ENCODE measurements at regions not wholly inside any gene's neighbourhood (a gene's known extent, or its start where the extent isn't known, plus 50 kb on each side); places are given as distances from the start of the nearest gene placed in this dataset.

GRCh38 chr3:181912384-181912783 lies 200.7 kb downstream of the SOX2 start:
- Histone ChIP-seq H3K4me1 (ENCODE audit: control insufficient read depth in 1 of 2, insufficient read depth in 2 of 2, low read length in 2 of 2) (no peaks in the 10 kb centered on the region), H3K27ac (ENCODE audit: low read depth, low read length) (no peak overlapping the region), H3K14ac (ENCODE audit: low read length) (no peak overlapping the region), H3K18ac (ENCODE audit: low read length) (no peak overlapping the region), H2AFZ (ENCODE audit: insufficient read depth, low read length, poor library complexity) (no peak overlapping the region), H3K4ac (ENCODE audit: low read depth, low read length) (no peak overlapping the region), H4K8ac (ENCODE audit: low read depth, low read length) (no peak overlapping the region), H4K12ac (ENCODE audit: low read depth, low read length) (no peak overlapping the region), H3K9me3 (ENCODE audit: insufficient read depth, low read depth, low read length) (no peaks in the 10 kb centered on the region), H3K4me2 (ENCODE audit: low read length) (no peak overlapping the region), H3K79me2 (ENCODE audit: control insufficient read depth, insufficient read depth, low read length, poor library complexity) (no peaks in the 10 kb centered on the region), H3K9ac (ENCODE audit: low read length) (no peak overlapping the region), H3K79me1 (ENCODE audit: low read length) (no peaks in the 10 kb centered on the region), H3K36me3 (ENCODE audit: control insufficient read depth in 1 of 2, insufficient read depth in 2 of 2, low read length in 2 of 2) (no peaks in the 10 kb centered on the region), H2BK5ac (ENCODE audit: low read depth, low read length, poor library complexity) (no peak overlapping the region), H4K91ac (ENCODE audit: low read depth, low read length) (no peak overlapping the region), H3K27me3 (ENCODE audit: insufficient read depth, low read length) (no peaks in the 10 kb centered on the region), H2AK5ac (ENCODE audit: low read length) (no peak overlapping the region), H3K4me3 (ENCODE audit: low read depth, low read length) (no peak overlapping the region), H2BK120ac (ENCODE audit: insufficient read depth, low read length, poor library complexity) (no peak overlapping the region), H2BK12ac (ENCODE audit: low read length) (no peak overlapping the region), H3K23ac (ENCODE audit: low read length) (no peak overlapping the region)
- no CpG with 5 or more reads among the region's 4 CpGs for WGBS (ENCODE audit: extremely low coverage, insufficient coverage, insufficient read length)
- no peak for DNase-seq

GRCh38 chr3:181913254-181913653 lies 201.5 kb downstream of the SOX2 start:
- H2AK5ac ChIP-seq (ENCODE audit: low read length), result no peak overlapping the region

GRCh38 chr3:181915551-181915950 lies 203.8 kb downstream of the SOX2 start:
- no peak overlapping the region for H3K23ac ChIP-seq (ENCODE audit: low read length)
- no peaks in the 10 kb centered on the region for H3K36me3 ChIP-seq (ENCODE audit: control insufficient read depth in 1 of 2, insufficient read depth in 2 of 2, low read length in 2 of 2)
- H3K4ac ChIP-seq (ENCODE audit: low read depth, low read length), result no peak overlapping the region
- H2BK120ac ChIP-seq (ENCODE audit: insufficient read depth, low read length, poor library complexity), result no peak overlapping the region
- H3K9ac ChIP-seq (ENCODE audit: low read length), result no peak overlapping the region
- no peak overlapping the region for H3K4me3 ChIP-seq (ENCODE audit: low read depth, low read length)
- no peak overlapping the region for H2AK5ac ChIP-seq (ENCODE audit: low read length)
- no peaks in the 10 kb centered on the region for H3K79me1 ChIP-seq (ENCODE audit: low read length)
- no peak overlapping the region for H2BK12ac ChIP-seq (ENCODE audit: low read length)
- H3K14ac ChIP-seq (ENCODE audit: low read length), result no peak overlapping the region
- no peak overlapping the region for H3K4me2 ChIP-seq (ENCODE audit: low read length)
- H3K9me3 ChIP-seq (ENCODE audit: insufficient read depth, low read depth, low read length), result no peaks in the 10 kb centered on the region
- H3K27ac ChIP-seq (ENCODE audit: low read depth, low read length), result no peak overlapping the region
- DNase-seq, result no peak
- H2BK5ac ChIP-seq (ENCODE audit: low read depth, low read length, poor library complexity), result no peak overlapping the region
- no peak overlapping the region for H4K91ac ChIP-seq (ENCODE audit: low read depth, low read length)
- H4K8ac ChIP-seq (ENCODE audit: low read depth, low read length), result no peak overlapping the region
- H3K79me2 ChIP-seq (ENCODE audit: control insufficient read depth, insufficient read depth, low read length, poor library complexity), result no peaks in the 10 kb centered on the region
- H4K12ac ChIP-seq (ENCODE audit: low read depth, low read length), result no peak overlapping the region
- H3K18ac ChIP-seq (ENCODE audit: low read length), result no peak overlapping the region
- no peak overlapping the region for H2AFZ ChIP-seq (ENCODE audit: insufficient read depth, low read length, poor library complexity)
- WGBS (ENCODE audit: extremely low coverage, insufficient coverage, insufficient read length), result no CpG with 5 or more reads among the region's 6 CpGs
- H3K27me3 ChIP-seq (ENCODE audit: insufficient read depth, low read length), result no peaks in the 10 kb centered on the region
- H3K4me1 ChIP-seq (ENCODE audit: control insufficient read depth in 1 of 2, insufficient read depth in 2 of 2, low read length in 2 of 2), result no peaks in the 10 kb centered on the region

More at GRCh38 chr3:181913254-181913653, 201.5 kb downstream of the SOX2 start:
- no peaks in the 10 kb centered on the region for H3K79me2 ChIP-seq (ENCODE audit: control insufficient read depth, insufficient read depth, low read length, poor library complexity)
- H3K9me3 ChIP-seq (ENCODE audit: insufficient read depth, low read depth, low read length), result no peaks in the 10 kb centered on the region
- no peak overlapping the region for H3K4ac ChIP-seq (ENCODE audit: low read depth, low read length)
- H3K9ac ChIP-seq (ENCODE audit: low read length), result no peak overlapping the region
- no peaks in the 10 kb centered on the region for H3K36me3 ChIP-seq (ENCODE audit: control insufficient read depth in 1 of 2, insufficient read depth in 2 of 2, low read length in 2 of 2)
- no peak overlapping the region for H3K27ac ChIP-seq (ENCODE audit: low read depth, low read length)
- no peak overlapping the region for H3K14ac ChIP-seq (ENCODE audit: low read length)
- no peak overlapping the region for H4K12ac ChIP-seq (ENCODE audit: low read depth, low read length)
- H3K27me3 ChIP-seq (ENCODE audit: insufficient read depth, low read length), result no peaks in the 10 kb centered on the region
- H2BK12ac ChIP-seq (ENCODE audit: low read length), result no peak overlapping the region
- DNase-seq, result no peak
- no peak overlapping the region for H3K4me3 ChIP-seq (ENCODE audit: low read depth, low read length)
- H2BK120ac ChIP-seq (ENCODE audit: insufficient read depth, low read length, poor library complexity), result no peak overlapping the region
- H3K18ac ChIP-seq (ENCODE audit: low read length), result no peak overlapping the region
- no peak overlapping the region for H2BK5ac ChIP-seq (ENCODE audit: low read depth, low read length, poor library complexity)
- H3K23ac ChIP-seq (ENCODE audit: low read length), result no peak overlapping the region
- no peak overlapping the region for H2AFZ ChIP-seq (ENCODE audit: insufficient read depth, low read length, poor library complexity)
- no peak overlapping the region for H4K8ac ChIP-seq (ENCODE audit: low read depth, low read length)
- H4K91ac ChIP-seq (ENCODE audit: low read depth, low read length), result no peak overlapping the region
- H3K79me1 ChIP-seq (ENCODE audit: low read length), result no peaks in the 10 kb centered on the region
- WGBS (ENCODE audit: extremely low coverage, insufficient coverage, insufficient read length), result no CpG with 5 or more reads among the region's 2 CpGs
- H3K4me2 ChIP-seq (ENCODE audit: low read length), result no peak overlapping the region
- H3K4me1 ChIP-seq (ENCODE audit: control insufficient read depth in 1 of 2, insufficient read depth in 2 of 2, low read length in 2 of 2), result no peaks in the 10 kb centered on the region

- Histone ChIP-seq H3K4me3 (ENCODE audit: low read depth, low read length) (no peak overlapping the region), H3K79me2 (ENCODE audit: control insufficient read depth, insufficient read depth, low read length, poor library complexity) (no peaks in the 10 kb centered on the region), H3K4me2 (ENCODE audit: low read length) (no peak overlapping the region), H3K27me3 (ENCODE audit: insufficient read depth, low read length) (no peaks in the 10 kb centered on the region), H3K18ac (ENCODE audit: low read length) (no peak overlapping the region), H2BK120ac (ENCODE audit: insufficient read depth, low read length, poor library complexity) (no peak overlapping the region), H3K4ac (ENCODE audit: low read depth, low read length) (no peak overlapping the region), H3K9me3 (ENCODE audit: insufficient read depth, low read depth, low read length) (no peaks in the 10 kb centered on the region), H3K14ac (ENCODE audit: low read length) (no peak overlapping the region), H3K4me1 (ENCODE audit: control insufficient read depth in 1 of 2, insufficient read depth in 2 of 2, low read length in 2 of 2) (no peaks in the 10 kb centered on the region), H3K27ac (ENCODE audit: low read depth, low read length) (no peak overlapping the region), H4K12ac (ENCODE audit: low read depth, low read length) (no peak overlapping the region), H2AFZ (ENCODE audit: insufficient read depth, low read length, poor library complexity) (no peak overlapping the region), H2BK5ac (ENCODE audit: low read depth, low read length, poor library complexity) (no peak overlapping the region), H3K36me3 (ENCODE audit: control insufficient read depth in 1 of 2, insufficient read depth in 2 of 2, low read length in 2 of 2) (no peaks in the 10 kb centered on the region), H3K79me1 (ENCODE audit: low read length) (no peaks in the 10 kb centered on the region), H4K91ac (ENCODE audit: low read depth, low read length) (no peak overlapping the region), H2BK12ac (ENCODE audit: low read length) (no peak overlapping the region), H2AK5ac (ENCODE audit: low read length) (no peak overlapping the region), H4K8ac (ENCODE audit: low read depth, low read length) (no peak overlapping the region), H3K9ac (ENCODE audit: low read length) (no peak overlapping the region), H3K23ac (ENCODE audit: low read length) (no peak overlapping the region)
- DNase-seq, result no peak
- WGBS (ENCODE audit: extremely low coverage, insufficient coverage, insufficient read length), result no CpG with 5 or more reads among the region's 3 CpGs
Measured at GRCh38 chr3:181916013-181916412, 204.3 kb downstream of the SOX2 start.
